GM18867 (cell line): ENCODE measurements at regions not wholly inside any gene's neighbourhood (a gene's known extent, or its start where the extent isn't known, plus 50 kb on each side); places are given as distances from the start of the nearest gene placed in this dataset.

Source experiments
- ATAC-seq: cut with Tn5 transposase; IDR thresholded peaks from one replicate; pipeline ENCODE4 v1.9.1; 2021; ENCODE audit warnings: mild to moderate bottlenecking, moderate library complexity; ENCODE audit not compliant: unreplicated experiment

DNA sequence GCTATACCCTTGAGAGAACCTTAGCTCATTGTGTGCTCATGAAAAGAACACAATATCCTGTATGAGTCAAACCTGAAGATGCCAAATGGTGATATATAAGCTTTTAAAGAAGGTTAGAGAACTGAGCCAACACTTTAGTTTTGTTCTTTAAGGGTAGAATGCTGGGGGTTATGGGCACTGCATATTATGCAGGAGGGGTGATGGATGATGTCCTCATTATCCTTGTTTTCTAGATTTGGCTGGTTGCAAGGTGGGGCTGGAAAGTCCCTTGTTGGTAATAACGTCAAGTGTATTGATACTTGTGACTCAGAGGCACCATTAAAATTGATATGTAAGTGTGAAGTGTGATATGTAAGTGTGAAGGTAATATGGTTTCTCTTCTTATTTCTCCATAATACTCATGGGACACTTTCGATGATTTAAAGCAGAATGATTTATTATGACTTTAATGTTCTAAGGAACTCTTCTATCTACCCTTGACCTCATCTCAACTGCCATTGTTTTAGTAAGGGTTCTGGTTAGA is 113.7 kb upstream of the DTNBP1 start:
- peak; percentile 62 for ATAC-seq

DNA sequence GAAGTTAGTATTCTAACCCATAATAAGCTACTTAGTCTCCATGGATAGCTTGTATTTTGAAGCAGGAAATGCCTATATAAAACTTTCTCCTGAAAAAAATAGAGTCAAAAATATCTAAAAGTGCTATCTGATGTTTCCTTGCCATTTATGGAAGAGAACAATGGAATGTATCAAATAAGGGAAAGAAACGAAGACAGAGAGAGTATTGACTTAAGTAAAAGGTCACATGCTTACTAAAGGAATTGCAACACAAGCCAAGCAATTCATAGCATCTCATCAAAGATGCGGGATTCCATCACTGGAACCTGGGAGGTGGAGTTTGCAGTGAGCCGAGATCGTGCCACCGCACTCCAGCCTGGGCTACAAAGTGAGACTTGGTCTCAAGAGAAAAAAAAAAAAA is 112.9 kb upstream of the DTNBP1 start:
- ATAC-seq = no peak

GRCh38 chr6:15775076-15775634 is 112.3 kb upstream of the DTNBP1 start:
- ATAC-seq = no peak

DNA sequence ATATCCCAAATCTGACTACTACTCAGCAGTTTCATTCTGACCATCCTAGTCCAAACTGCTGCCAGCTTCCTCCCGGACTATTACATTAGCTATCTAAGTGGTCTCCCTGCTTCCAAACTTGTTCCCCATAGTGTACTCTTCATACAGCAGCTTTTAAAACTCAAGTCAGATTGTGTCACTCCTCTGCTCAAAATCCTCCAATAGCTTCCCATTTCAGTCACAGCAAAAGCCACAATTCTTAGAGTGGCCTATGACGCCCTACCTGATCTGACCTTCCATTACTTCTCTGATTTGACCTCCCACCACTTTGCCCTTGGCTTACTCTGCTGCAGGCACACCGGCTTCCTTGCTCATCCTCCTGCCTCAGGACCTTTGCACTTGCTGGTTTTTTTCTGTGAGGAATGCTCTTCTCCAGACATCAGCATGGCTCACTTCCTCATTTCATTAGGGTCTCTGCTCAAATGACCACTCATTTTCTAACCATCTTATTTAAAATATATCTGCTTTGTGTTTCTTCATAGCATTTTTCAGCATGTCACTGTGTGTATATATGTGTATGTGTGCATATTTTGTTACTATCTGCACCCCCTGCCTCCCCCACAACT is 111.1 kb upstream of the DTNBP1 start:
- no peak for ATAC-seq

- ATAC-seq = peak; percentile 82
Observed at GRCh38 chr6:15770347-15771143, 107.7 kb upstream of the DTNBP1 start.

- no peak for ATAC-seq
Observed at GRCh38 chr6:15769511-15770018, 106.7 kb upstream of the DTNBP1 start.

DNA sequence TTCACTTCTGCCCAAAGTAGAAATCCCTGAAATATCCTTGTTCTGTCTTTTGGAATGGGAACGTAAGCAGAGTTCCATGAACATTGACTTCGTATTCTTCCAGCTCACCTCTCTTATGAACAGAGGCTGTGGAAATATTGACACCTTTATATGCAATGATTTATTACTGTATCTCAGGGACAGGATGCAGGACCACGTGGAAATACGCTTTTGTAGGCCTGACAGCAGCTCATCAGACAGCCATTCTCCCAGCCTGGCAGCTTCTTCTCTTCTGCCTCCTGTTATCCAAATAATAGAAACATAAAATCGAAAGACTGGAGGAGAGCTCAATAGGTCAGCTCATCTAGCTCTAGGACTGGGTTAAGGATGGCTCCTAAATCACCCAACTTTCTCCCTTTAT is 106.2 kb upstream of the DTNBP1 start:
- no peak for ATAC-seq

- no peak for ATAC-seq
Observed at GRCh38 chr6:15763837-15764236, 101.0 kb upstream of the DTNBP1 start.

- no peak for ATAC-seq
Observed at GRCh38 chr6:15763364-15763763, 100.5 kb upstream of the DTNBP1 start.

GRCh38 chr6:15761045-15761502 is 98.2 kb upstream of the DTNBP1 start:
- no peak for ATAC-seq

DNA sequence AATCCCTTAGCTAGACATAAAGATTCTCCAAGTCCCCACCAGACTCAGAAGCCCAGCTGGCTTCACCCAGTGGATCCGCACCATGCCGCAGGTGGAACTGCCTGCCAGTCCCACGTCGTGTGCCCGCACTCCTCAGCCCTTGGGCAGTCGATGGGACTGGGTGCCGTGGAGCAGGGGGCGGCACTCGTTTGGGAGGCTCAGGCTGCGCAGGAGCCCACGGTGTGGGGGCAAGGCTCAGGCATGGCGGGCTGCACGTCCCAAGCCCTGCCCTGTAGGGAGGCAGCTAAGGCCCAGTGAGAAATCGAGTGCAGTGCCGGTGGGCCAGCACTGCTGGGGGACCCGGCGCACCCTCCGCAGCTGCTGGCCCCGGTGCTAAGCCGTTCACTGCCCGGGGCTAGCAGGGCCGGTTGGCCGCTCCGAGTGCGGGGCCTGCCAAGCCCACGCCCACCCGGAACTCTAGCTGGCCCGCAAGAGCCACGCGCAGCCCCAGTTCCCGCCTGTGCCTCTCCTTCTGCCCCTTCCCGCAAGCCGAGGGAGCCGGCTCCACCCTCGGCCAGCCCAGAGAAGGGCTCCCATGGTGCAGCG is 95.9 kb upstream of the DTNBP1 start:
- no peak for ATAC-seq

- no peak for ATAC-seq
Observed at GRCh38 chr6:15755526-15755925, 92.7 kb upstream of the DTNBP1 start.

GRCh38 chr6:15754706-15755079 is 91.9 kb upstream of the DTNBP1 start:
- ATAC-seq = no peak

DNA sequence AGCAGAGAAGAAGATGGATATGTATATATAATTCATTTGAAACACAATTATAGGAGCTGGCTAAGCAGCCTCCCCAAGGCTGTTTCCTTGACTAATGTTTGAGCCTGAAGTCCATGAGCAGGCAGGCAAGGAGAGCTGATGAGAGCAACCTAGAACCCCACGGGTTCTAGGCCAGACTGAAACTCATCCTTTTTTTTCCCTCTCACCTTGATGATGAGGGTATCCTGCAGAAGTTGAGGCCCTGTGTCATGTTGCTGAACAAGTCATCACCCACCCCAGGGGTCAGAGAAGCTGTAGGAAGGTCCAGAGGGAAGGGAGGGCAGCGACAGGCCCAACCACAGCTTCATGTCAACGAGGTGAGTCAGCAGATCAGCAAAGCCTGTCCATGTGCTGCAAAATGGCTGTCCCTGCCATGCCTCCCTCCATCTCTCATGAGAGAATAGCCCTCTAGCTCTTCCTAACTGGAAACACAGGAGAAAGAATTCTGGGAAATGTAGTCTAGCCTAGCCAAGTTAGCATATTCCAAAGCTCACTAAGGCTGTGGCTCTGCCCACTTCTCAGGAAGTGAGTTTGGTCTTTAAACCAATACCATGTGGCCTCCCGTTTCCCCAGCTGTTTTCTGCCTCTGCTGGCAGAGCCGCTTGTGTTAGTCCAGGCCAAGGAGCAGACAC is 91.3 kb upstream of the DTNBP1 start:
- no peak for ATAC-seq

- ATAC-seq = no peak
Observed at GRCh38 chr6:15752820-15753219, 90.0 kb upstream of the DTNBP1 start.

GRCh38 chr6:15751721-15752350 is 89.0 kb upstream of the DTNBP1 start:
- ATAC-seq = no peak

DNA sequence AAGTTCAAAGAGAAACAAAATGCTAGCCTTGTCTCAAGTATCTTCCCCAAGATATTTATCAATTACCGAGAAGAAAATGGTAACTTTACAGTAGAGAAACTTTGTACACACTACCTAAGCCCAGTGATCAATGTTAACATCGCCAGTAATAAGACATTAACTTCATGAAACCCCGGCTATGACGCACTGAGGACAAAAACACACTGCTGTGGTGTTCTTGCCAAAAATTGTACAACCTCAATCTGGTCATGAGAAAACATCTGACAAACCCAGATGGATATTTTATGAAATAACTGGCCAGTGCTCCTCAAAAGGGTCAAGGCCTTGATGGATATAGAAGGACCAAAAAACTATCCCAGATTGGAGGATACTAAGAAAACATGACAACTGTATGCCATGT is 85.5 kb upstream of the DTNBP1 start:
- no peak for ATAC-seq

DNA sequence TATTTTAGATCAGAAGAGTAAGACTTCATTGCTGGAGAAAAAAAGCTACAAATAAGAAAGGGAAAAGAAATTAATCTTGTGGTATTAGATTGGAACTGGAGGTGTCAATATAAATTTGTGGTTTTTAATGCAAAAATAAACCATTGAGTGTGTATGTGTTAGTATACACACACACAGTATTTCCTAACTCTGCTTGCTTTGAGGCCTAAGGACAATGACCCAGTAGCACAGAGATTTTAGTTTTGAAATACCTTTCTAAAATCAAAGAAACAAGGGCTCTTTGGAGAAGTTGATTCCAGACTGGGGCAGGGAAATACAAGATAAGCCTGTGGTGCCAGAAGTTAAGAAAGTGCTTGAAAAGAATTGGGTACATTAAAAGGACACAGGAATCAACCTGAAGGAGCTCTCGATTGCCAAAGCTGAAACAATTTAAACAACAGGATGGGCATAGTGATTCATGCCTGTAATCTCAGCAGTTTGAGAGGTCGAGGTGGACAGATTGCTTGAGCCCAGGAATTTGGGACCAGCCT is 84.6 kb upstream of the DTNBP1 start:
- no peak for ATAC-seq

DNA sequence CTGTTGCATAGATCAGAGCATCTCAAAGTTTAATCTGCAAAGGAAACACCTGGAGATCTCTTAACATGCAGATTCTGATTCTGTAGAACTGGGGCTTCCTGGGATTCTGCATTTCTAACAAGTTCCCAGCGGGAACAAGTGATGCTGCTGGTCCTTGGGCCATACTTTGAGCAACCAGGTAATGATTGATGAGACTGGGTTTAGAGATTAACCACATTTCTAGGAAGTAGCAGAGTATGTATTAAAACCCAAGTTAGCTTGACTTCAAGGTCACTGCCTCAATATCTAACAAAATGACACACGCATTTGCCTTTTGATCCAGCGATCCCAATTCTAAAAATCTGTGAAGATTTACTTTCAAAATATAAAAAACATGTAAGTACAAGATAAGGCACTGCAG is 83.0 kb upstream of the DTNBP1 start:
- ATAC-seq = no peak

DNA sequence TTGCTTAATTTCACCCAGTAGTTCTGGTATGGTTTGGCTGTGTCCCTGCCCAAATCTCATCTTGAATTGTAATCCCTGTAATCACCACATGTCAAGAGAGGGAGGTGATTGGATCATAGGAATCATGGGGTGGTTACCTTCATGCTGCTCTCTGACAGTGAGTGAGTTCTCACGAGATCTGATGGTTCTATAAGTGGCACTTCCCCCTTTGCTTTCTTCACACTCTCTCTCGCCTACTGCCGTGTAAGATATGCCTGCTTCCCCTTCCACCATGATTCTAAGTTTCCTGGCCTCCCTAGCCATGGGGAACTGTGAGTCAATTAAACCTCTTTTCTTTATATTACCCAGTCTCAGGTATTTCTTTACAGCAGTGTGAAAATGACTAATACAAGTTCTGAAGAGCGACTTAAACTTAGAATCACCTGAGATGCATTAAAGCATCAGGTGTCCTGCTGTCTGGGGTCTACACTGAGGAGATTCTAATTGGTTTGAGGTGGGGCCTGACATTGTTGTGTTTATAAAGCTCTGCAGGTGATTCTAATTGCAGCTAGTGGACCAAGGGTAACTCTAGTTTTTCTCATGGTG is 82.1 kb upstream of the DTNBP1 start:
- no peak for ATAC-seq
